ENCODE measurements at regions not wholly inside any gene's neighbourhood (a gene's known extent, or its start where the extent isn't known, plus 50 kb on each side); places are given as distances from the start of the nearest gene placed in this dataset.
"Not testable (repeated sequence)": the region's sequence is repeated elsewhere in the genome, so short reads cannot be mapped to it uniquely, and the experiment has no call there.

GRCh38 chr3:11711876-11712275 lies 68.2 kb upstream of the VGLL4 start:
- DNase-seq, result no peak

GRCh38 chr3:11709782-11710181 lies 66.1 kb upstream of the VGLL4 start:
- DNase-seq, result no peak

- not testable (repeated sequence) for DNase-seq
Observed at GRCh38 chr3:11707084-11707483, 63.4 kb upstream of the VGLL4 start.

- no peak for DNase-seq
Observed at GRCh38 chr3:11706604-11707003, 62.9 kb upstream of the VGLL4 start.

GRCh38 chr3:11705049-11705448 lies 61.3 kb upstream of the VGLL4 start:
- no peak for DNase-seq

GRCh38 chr3:11703146-11703545 lies 59.4 kb upstream of the VGLL4 start:
- no peak for DNase-seq

GRCh38 chr3:11699083-11699427 lies 55.3 kb upstream of the VGLL4 start:
- DNase-seq, result no peak

GRCh38 chr3:11698326-11699082 lies 54.8 kb upstream of the VGLL4 start:
- DNase-seq, result no peak

- no peak for DNase-seq
Observed at GRCh38 chr3:11697701-11698100, 54.0 kb upstream of the VGLL4 start.

- no peak for DNase-seq
Observed at GRCh38 chr3:11696054-11696453, 52.3 kb upstream of the VGLL4 start.

All from NCI-H146 (cell line).